22Rv1 (cell line): ENCODE measurements at regions not wholly inside any gene's neighbourhood (a gene's known extent, or its start where the extent isn't known, plus 50 kb on each side); places are given as distances from the start of the nearest gene placed in this dataset.
"Not testable (repeated sequence)": the region's sequence is repeated elsewhere in the genome, so short reads cannot be mapped to it uniquely, and the experiment has no call there.

Experiments used
- H3K27ac ChIP-seq: fragments of 450-650 bp; 2 replicates; pipeline ENCODE4 v1.5.1; 2017
- ZFX ChIP-seq: fragments of 450-650 bp; IDR thresholded peaks from 2 replicates; pipeline ENCODE4 v1.6.1; 2017; ENCODE audit warnings: antibody characterized with exemption, borderline replicate concordance
- TF ChIP-seq, protein P1 (sequence below): fragments of 450-650 bp; IDR thresholded peaks from 2 replicates; pipeline ENCODE4 v1.5.1; 2017; ENCODE audit warnings: mild to moderate bottlenecking

DNA sequence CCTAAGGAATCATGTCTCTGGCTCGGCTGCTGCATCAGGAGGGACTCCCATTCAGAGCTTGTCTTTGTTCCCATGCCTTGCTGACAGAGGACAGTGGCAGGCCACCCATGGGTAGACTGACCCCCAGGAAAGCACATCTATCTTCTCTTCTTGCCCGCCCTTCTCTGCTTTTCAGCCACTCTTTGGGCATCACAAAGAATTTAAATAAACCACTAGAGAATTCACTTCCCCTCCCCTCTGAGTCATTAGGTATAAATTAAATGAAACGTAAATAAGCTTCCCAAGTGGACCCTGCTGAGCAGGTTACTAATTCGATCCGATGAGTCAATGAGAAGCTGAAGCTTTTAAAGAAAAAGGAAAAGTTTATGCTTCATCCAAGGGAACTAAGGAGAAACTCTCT is 97.0 kb downstream of the DRD1 start:
- TF ChIP-seq ZFX: no peak
- TF ChIP-seq, protein P1, sequence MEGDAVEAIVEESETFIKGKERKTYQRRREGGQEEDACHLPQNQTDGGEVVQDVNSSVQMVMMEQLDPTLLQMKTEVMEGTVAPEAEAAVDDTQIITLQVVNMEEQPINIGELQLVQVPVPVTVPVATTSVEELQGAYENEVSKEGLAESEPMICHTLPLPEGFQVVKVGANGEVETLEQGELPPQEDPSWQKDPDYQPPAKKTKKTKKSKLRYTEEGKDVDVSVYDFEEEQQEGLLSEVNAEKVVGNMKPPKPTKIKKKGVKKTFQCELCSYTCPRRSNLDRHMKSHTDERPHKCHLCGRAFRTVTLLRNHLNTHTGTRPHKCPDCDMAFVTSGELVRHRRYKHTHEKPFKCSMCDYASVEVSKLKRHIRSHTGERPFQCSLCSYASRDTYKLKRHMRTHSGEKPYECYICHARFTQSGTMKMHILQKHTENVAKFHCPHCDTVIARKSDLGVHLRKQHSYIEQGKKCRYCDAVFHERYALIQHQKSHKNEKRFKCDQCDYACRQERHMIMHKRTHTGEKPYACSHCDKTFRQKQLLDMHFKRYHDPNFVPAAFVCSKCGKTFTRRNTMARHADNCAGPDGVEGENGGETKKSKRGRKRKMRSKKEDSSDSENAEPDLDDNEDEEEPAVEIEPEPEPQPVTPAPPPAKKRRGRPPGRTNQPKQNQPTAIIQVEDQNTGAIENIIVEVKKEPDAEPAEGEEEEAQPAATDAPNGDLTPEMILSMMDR: no peak
- H3K27ac ChIP-seq: no peak overlapping the region

DNA sequence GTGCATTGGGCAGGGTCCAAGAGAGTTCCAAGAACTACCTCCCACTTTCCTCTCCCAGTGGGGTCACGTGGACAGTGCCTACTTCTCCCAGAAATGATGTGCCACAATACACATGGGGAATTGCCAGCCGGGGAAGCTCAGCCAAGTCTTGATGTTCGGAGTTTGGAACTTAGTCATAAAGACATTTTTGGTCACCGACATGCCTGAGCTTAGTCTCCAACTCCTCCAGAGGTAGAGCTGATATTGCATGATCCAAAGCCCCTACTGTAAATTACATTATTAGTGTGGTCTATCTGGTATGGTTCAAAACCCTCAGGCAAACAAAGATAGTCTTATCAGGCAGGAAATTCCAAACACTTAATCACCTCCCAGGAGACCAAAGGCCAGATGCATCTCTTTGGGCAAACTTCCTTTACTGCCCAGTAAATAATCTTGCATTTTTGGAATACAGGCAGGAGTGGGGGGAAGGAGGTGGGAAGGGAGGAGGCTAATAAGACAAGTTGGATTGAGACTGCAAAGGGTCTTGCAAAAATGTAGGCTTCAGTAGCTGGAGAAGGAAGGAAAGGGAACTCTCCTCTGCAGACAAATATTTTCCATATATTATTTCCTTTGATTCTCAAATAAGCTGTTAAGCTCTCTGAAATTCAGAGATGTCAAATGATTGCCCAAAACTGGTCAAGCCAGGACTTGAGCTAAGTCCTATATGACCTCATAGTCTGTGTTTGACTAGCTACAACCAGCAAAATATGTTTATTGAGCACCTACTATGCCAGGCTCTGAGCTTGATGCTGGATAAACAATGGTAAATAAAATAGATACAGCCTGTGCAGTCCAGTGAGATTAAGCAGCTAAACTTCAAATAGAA is 99.4 kb downstream of the DRD1 start:
- no peak for TF ChIP-seq ZFX
- TF ChIP-seq, protein P1: no peak
- H3K27ac ChIP-seq: no peak overlapping the region

DNA sequence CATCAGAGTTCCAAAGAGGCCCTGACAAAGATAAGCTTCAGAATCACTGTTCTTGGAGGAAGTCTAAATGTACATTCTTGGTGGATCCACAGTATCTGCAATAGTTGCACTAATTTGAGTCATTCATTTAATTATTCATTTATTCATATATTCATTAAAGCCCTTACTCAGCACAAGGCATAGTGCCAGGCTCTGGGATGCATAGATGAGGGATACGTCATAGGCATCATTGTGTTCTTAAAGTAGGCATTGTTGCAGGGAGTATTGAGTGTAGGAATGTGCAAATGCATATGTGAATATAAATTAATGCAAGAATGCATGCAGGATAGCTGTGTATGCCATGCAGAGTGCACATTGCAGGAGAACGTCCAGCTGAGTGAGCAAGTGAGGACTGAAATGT is 100.7 kb downstream of the DRD1 start:
- TF ChIP-seq, protein P1: no peak
- TF ChIP-seq ZFX: no peak

DNA sequence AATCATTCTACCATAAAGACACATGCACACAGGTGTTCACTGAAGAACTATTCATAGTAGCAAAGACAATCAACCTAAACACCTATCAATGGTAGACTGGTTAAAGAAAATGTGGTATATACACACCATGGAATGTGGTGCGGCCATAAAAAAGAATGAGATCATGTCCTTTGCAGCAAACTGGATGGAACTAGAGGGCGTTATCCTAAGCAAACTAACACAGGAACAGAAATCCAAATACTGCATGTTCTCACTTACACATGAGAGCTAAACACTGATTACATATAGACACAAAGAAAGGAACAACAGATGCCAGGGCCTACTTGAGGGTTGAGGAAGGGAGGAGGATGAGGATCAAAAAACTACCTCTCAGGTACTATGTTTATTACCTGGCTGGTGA is 103.8 kb downstream of the DRD1 start:
- H3K27ac ChIP-seq: no peak overlapping the region
- TF ChIP-seq ZFX: no peak
- TF ChIP-seq, protein P1: no peak

More for the DNA sequence above, 100.7 kb downstream of the DRD1 start:
- no peak overlapping the region for H3K27ac ChIP-seq

DNA sequence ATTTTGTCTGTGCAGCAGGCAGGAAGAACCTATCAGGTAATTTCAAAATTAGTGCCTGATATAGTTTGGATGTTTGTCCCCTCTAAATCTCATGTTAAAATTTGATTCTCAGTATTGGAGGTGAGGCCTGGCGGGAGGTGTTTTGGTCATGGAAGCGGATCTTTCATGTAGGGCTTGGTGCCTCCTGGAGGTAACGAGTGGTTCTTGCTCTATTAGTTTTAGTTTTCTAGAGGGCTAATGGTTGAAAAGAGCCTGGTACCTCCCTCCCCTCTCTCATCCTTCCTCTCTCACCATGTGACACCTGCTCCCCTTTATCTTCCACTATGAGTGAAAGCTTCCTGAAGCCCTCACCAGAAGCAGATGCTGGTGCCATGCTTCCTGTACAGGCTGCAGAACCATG is 106.3 kb downstream of the DRD1 start:
- H3K27ac ChIP-seq: no peak overlapping the region
- TF ChIP-seq, protein P1: no peak
- no peak for TF ChIP-seq ZFX

DNA sequence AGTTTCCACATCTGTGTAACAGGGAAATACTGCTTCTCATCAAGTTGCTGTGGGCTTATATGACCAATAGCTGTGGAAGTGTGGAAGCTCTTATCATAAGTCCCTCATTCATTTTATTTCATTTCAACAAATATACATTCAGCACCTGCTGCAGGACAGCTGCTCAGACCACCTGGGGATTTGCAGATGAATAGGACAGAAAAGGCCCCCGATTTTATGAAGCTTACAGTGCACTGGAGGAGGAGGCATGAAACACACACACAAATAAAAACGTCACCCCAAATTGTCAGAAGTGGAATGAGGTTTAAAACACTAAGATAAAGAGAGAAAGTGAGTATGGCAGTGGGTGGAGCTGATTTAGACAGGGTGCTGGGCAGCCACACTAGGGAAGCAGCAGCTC is 107.2 kb downstream of the DRD1 start:
- TF ChIP-seq ZFX: no peak
- TF ChIP-seq, protein P1: no peak

DNA sequence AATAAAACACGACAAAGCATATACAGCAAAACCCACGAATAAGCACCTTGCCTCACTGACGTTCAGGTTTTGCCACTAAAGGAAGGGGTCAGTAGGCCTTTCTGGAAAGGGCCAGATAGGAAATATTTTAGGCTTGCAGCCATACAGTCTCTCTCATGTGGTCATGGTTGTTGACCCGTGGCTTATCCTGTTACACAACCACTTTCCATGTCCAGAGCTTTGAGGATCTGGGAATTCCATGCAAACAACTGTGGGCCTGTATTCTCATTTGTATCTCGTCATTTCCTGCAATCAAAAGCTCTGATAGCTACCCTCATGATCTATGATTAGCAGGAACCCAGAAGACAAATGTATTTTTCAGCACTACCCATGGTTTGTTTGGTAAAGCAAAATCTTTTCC is 108.3 kb downstream of the DRD1 start:
- TF ChIP-seq ZFX: no peak
- TF ChIP-seq, protein P1: no peak
- no peak overlapping the region for H3K27ac ChIP-seq

More for the DNA sequence above, 107.2 kb downstream of the DRD1 start:
- no peak overlapping the region for H3K27ac ChIP-seq

DNA sequence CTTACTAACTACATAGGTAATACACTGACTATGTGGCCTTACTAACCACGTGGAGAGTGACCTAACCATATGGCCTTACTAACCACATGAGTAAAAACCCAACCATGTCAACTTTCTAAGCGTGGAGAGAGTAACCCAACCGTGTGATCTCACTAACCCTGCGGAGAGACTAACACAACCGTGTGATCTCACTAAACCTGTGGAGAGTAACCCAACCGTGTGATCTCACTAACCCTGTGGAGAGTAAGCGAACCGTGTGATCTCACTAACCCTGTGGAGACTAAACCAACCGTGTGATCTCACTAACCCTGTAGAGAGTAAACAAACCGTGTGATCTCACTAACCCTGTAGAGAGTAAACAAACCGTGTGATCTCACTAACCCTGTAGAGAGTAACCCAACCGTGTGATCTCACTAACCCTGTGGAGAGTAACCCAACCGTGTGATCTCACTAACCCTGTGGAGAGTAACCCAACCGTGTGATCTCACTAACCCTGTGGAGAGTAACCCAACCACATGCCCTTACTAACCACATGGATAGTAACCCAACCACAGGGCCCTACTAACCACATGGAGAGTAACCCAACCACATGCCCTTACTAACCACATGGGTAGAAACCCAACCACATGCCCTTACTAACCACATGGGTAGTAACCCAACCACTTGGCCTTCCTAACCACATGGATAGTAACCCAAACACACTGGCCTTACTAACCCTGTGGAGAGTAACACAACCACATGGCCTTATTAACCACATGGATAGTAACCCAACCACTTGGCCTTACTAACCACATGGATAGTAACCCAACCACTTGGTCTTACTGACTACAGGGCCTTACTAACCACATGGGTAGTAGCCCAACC is 112.6 kb downstream of the DRD1 start:
- not testable (repeated sequence) for H3K27ac ChIP-seq
